CD4-positive, alpha-beta T cell treated with Interleukin-15 for 4 hours (primary cell): ENCODE measurements at regions not wholly inside any gene's neighbourhood (a gene's known extent, or its start where the extent isn't known, plus 50 kb on each side); places are given as distances from the start of the nearest gene placed in this dataset.

Experiments used
- DNase-seq: peaks from one replicate; pipeline ENCODE4 v3.0.0-alpha.2; 2020; ENCODE audit warnings: low spot score

DNA sequence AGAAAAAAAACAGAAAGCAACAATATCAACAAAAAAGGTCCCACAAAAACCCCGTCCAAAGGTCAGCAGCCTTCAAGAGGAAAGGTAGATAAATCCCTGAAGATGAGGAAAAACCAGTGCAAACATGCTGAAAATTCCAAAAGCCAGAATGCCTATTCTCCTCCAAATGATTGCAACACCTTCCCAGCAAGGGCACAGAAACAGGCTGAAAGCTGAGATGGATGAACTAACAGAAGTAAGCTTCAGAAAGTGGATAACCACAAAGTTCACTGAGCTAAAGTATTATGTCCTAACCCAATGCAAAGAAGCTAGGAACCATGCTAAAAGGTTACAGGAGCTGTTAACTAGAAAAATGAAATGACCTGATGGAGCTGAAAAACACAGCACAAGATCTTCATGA lies 226.4 kb upstream of the DSEL start:
- DNase-seq = no peak

DNA sequence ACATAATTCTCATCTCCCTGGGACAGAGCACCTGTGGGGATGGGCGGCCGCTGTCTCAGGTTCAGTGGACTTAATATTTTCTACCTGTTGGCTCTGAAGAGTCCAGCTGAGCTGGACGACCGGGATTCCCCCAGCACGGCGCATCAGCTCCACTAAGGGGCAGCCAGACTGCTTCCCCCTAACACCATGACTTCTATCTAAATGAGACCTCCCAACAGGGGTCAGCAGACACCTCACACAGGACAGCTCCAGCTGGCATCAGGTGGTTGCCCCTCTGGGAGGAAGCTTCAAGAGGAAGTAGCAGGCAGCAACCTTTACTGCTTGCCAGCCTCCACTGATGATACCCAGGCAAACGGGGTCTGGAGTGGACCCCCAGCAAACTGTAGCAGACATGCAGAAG lies 226.0 kb upstream of the DSEL start:
- no peak for DNase-seq

DNA sequence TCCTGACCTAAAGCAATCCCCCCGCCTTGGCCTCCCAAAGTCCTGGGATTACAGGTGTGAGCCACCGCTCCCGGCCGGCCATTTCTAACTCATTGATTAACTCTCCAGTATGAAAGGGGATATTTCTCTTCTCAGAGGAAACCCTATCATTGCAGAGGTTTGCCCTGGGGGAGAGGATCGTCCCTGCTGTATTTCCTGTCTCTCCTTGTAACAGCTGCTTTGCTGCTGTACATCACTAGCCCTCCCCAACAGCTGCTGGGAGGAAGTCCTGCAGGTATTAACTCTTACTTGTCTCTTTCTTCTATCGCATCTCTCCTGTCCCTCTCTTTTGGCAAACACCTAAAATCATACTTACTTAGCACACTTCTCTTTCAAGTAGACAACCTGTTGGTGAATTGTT lies 219.0 kb upstream of the DSEL start:
- DNase-seq = no peak

DNA sequence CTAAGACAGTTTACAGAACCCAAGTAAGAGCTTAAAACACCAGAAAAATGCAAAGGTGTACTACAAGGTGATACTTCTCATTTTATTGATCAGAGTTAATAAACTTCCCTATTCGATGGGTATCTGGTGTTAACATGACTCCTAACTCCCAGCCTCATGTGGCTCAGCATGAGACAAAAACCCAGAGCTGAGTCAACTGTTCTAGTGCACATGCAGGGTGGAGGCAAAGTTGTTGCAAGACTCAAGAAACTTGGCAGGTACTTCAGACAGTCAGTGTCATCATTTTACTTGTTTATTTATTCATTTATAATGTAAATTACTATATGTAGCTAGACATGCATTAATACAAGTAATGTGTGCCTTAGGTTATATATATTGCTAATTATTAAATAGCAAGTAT lies 216.6 kb upstream of the DSEL start:
- no peak for DNase-seq

DNA sequence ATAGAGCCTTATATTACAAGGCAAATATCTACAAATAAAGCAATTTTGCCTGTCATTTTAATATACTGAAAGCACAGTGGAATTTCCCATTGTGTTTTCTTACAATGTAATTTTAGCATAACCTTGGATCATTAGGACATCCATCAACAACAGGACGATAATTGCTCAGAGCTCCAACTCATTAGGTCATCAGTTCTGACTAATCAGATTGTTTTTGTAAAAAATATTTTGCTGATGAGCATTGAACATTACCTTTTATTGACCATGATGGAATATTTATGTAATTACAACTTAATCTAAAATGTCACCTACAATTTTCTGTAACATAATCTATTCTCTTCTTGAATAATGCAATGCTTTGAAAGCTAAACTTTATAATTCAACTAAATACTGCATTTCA lies 215.3 kb upstream of the DSEL start:
- DNase-seq = no peak

DNA sequence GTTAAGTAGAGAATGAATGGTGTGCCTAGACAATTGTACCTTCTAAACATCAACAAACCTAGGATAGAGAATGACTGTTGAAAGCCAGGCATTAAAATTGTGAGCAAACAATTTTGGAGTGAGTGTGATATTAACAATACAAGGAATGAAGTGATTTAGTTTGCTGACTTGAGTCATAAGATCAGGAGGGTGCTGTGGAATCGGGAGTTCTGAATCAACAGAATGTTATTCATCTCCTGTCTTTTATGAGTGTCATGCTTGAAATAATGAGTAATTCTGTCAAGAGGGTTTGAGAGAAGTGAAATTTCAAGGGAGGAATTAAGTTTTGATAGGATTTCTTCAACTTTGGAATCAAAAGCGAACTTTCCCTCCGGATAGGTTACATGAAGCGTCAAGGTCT lies 214.4 kb upstream of the DSEL start:
- no peak for DNase-seq

DNA sequence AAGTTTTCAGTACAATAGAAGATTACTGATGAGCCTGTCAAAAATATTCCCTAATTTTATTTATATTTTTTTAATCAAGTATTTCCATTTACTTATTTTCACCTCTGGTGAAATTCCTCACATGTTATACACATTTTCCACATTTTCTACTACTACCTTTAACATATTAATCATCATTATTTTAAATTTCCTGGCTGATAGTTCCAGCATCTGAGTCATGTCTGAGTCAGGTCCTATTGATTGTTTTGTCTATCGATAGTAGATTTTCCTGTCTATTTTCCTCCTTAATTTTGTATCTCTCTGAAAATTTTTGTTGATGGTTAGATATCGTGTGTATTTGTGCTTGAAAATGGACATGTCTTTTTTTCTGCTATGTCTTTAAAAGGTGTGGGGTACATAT lies 211.8 kb upstream of the DSEL start:
- no peak for DNase-seq

DNA sequence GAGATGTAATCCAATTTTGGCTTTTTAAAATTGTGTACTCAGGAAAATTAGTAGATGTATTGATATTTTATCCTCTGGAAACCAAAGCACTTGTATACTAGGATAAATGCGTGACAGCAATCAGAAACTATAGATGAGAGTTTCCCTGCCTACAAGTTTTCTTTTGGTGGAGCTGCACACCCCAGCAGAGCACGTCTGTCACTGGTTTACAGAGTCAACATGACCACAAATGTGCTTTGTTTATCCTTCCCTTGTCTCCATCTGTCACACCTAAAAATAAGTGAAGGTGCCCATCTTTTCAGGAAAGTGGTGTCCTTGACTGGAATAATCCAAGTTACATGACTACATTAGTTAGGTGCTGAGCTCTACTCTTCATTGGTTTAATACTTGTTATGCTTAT lies 210.4 kb upstream of the DSEL start:
- no peak for DNase-seq

DNA sequence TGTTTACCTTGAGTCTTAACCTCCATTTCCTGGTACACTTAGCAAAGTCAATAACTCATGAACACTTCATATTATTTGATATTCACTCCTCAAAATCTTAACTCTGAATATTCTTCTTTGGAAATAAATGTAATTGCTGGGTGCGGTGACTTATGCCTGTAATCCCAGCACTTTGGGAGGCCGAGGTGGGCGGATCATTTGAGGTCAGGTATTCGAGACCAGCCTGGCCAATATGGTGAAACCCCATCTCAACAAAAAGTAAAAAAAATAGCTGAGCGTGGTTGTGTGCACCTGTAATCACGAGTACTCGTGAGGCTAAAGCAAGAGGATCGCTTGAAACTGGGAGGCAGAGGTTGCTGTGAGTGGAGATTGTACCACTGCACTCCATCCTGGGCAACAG lies 201.3 kb upstream of the DSEL start:
- no peak for DNase-seq

DNA sequence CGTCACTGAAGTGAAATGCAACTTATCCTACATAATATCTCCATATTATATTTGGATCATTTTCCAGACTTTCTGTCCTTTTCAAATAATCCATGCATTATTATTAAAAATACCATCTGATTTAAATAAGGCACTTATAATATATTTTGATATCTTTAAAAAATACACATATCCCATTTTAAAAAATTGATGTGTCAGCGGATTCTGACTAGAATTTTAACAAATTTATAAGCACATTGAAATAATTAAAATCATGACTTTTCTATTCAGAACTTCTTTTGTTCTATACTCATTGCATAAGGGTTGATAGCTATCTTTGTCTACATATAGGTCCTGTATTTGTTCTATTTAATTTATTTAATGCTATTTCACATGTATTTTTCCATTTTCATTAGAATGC lies 199.0 kb upstream of the DSEL start:
- no peak for DNase-seq

DNA sequence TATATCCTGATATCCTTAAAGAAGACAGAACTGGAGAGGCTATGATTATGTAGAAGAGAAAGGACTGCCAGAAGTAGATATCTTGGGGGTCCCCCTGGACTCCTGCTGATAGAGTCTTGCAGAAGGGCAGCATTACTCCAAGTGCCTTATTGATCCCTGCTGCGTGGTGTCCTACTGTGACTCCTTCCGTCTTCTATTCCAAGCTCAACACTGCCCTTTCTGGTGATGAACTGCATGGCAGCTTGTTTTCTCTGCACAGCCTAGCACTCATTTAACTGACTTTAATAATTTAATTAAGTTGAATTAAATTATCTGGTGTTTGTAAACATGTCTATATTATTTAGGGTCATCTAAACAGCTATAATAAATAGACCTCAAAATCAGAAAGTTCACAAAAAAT lies 194.1 kb upstream of the DSEL start:
- DNase-seq = no peak

DNA sequence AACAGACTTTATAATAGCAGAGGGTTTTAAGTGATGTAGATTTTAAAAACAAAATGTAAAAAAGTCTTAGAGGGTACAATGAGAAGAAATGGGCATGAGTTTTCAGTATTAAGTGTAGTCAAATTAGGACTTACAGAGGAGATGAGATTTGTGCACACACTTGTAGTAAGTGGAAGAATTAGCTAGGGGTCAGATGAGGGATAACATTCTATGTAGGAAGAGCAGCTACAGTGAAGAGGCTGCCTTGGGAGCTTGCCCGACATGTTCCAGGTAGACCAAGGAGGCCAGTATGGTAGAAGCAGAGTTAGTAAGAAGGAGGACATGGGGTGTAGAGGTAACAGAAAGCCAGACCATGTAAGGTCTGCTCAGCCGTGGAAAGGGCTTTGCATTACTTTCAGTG lies 189.2 kb upstream of the DSEL start:
- DNase-seq = no peak

DNA sequence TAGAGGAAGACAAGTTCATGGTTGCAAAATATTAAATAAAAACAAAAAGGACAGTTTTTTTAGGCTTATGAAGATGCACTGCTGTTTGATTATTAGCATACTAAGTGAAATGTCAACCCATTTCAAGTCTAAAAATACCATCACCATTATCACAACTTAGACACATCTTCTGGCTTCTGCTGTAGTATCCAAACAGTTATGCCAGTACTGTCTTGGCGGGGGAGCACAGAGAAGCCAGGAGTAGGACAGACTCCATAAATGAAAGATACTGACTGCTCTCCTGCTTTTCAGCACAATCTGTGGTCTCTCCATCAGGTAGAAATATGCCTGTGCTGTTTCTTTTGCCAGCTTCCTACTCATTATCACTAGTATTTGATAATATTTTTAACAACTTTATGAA lies 179.2 kb upstream of the DSEL start:
- no peak for DNase-seq

DNA sequence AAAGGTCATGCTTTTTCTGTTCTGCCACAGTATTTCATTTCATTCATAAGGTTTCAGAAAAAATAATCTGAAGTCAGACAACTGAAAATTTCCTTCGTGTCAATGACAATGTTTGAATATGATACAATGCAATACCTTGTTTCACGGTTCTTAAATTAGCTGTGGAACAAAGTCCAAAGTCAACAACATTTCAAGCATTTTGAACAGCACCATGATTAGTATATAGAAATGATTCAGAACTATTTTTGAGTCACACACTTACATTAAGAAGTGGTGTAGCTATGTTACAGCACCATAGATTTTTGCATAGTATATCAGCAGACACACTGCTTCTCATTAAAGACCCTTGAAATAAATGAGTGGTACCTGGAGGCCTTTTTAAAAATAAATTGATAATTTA lies 178.3 kb upstream of the DSEL start:
- DNase-seq = no peak

DNA sequence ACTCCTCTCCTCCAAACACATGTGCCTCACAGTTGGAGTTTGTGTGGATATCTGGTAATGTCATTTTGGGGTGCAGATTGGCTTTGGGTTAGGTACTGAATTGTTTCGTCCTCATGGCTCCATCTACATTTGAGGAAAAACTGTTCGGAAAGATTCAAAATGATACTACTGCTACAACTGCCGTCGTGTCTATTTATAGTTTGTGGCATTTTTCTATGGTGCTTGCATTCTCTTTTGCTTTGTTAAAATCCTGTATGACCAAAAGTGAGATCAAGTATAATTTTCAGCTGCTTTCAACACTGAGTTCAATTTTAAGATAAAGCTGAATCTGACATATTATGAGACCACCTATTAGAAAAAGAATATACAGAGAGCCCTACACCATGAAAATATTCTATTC lies 176.3 kb upstream of the DSEL start:
- no peak for DNase-seq

DNA sequence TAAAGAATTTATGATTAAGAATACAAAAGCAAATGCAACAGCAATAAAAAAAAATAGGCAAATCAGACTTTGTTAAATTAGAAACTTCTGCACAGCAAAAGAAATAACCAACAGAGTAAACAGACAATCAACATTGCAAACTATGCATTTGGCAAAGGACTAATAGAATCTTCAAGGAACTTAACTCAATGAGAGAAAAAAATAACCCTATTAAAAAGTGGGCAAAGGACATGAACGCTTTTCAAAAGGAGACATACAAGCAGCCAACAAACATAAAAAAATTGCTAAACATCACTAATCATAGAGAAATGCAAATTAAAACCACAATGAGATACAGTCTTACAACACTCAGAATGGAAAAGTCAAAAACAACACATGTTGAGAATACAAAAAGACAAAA lies 166.0 kb upstream of the DSEL start:
- no peak for DNase-seq

DNA sequence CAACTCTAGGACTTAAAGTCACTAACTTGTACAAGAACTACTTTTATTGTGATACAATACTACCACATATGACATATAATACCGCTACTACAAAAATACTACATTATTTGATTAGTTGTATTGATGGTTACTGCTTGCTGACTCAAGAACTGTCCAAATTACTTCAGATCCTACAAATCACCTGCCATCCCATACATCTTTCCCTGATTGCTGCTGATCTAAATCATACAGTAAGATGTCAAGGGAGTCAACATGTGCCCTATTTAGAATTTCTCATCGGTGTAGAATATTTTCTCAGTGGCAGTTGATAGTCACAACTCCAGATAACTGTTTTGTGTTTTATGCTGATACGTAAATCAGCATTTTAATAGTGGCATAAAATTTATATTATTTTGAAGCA lies 161.0 kb upstream of the DSEL start:
- no peak for DNase-seq

DNA sequence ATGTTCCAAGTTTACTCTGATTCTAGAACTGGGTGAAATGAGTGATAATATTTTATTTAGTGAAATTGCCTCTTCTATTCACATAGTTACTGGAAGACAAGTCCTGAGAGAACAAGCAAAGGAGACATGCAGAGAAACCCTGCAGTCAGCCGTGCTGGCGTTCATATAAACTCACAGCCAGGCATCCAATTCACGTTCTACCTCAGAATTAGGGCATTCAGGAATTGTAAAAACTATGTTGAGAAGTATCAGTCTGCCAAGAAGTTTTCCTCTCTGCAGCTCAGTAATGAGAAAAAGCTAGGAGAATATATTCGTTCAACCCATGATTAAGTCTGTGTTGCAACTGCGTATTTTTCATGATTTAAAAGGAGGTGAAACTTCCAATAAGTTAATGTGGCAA lies 156.2 kb upstream of the DSEL start:
- DNase-seq = no peak

DNA sequence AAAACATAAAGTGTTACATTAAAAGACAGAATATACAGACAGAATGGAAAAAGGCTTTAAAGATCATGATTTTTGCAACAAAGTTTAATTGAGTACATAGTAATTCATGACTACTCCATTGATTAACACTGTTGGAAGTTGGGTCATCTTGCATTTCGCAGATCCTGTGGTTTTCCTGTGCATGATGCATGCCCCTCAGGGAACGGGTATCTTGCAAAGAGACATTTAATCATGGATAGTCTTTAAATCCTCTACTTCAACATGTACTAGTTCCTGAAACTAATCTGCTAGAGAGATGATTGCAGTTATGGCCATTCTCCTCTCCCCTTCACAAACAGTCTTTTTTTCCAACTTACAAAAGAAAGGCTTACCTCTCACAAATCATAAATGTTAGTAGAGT lies 155.6 kb upstream of the DSEL start:
- no peak for DNase-seq

DNA sequence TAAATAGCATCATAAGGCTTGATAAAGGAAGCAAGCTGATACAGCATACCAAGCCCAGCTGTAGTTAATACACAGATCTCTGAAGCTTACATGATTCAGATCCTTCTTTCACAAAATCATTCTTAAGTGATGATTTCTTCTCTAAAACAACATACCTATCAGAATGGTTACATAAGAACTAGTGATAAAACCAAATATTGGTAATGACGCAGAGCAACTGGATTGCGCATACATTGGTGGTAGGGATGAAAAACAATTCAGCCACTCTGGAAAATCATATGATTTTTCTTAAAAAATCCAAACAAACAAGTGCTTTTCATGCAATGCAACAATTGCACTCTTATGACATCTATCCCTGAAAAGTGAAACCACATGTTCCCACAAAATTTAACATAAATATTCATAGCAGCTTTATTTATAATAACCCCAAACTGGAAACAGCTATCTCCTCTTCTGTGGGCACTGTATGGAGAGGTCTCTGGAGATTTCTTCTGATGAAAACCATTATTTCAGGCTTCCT lies 153.6 kb upstream of the DSEL start:
- DNase-seq = no peak

DNA sequence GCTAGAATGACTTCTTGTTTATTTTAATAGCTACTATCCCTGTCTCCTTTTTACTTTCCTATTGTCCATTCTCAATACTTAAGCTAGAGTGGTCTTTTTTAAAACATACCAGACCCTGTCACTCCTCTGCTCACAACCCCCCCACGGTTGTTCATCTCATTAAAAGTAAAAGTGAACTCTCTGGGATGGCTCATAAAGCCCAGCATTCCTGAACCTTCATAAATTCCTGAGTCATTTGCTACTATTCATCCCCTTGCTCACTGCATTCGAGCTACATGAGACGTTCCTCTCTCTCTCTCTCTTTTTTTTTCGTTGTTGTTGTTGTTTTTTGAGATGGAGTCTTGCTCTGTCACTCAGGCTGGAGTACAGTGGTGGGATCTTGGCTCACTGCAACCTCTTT lies 148.7 kb upstream of the DSEL start:
- no peak for DNase-seq

DNA sequence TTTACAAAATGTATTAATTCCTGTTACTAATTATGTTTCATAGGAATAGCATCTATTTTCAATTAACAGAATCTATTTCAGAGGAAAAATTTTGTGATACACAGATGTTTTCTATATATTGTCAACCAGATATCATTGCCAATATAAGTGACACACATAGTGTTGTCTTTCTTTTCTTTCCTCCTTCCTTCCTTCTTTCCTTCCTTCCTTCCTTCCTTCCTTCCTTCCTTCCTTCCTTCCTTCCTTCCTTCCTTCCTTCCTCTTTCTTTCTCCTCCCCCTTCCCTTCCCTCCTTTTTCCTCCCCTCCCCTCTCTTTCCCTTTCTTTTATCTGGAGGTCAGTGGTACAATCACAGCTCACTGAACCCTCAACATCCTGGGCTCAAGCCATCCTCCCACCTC lies 146.5 kb upstream of the DSEL start:
- no peak for DNase-seq

DNA sequence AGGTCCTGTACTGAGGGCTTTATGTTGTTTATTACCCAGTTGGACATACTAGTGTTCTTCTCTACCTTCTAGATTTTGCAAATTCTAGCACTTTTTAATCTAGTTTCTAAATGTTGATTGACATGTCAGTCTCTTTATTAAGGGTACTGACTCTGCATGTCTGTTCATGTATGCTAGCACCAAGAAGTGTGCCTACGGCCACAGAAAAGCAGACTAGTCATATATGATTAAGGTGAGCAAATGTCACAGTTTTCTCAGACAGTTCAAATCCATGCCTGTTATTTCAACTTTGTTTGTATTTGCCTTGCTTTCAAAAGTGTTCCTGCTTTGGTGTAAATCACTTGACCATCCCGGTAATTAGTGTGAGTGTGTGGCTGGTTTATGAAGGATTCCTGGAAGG lies 145.0 kb upstream of the DSEL start:
- no peak for DNase-seq

DNA sequence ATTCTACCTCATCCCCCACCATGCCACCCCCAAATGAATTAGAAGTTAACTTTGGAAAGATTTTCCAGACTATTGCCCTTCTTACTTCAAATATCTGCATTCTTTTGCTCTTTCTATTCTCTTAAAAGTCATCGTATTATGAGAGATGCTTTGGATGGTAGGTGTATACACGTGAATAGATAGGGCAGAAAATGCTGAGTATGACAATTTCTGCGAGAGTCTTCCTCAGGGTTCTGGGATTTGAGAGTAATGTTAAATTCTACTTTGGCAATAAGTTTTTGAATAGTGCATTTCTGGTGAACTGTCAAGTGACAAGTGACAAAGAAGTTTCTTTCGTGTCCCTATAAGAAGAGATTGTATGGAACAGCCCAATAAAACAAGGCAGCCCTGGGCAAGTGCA lies 137.6 kb upstream of the DSEL start:
- no peak for DNase-seq

DNA sequence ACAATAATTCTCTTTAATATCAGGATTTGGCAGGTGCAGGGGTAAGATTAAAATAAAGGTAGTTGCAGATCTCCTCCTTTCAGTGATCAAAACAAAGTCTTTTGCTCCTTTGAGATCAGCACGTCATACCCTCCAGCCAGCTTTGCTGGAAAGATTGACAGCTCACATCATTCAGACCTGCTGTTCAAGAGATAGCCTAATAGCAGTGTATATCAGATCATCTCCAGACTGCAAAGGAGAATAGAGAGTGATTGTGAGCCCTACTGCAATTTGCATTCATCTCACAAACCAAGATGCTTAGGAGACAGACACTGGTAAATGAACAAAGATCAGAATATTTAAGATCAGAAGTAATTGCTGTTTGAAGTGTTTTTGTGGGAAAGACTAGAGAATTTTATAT lies 135.8 kb upstream of the DSEL start:
- DNase-seq = no peak
